ENCODE measurements at regions not wholly inside any gene's neighbourhood (a gene's known extent, or its start where the extent isn't known, plus 50 kb on each side); places are given as distances from the start of the nearest gene placed in this dataset.
A peak's percentile ranks its signal among the peaks of the same experiment; 100 is the strongest.

- peak; percentile 36 for DNase-seq
- H3K4me1 ChIP-seq, result no peaks in the 10 kb centered on the region
Observed at GRCh38 chr2:129744649-129745048, 234.8 kb upstream of the RAB6C start.

GRCh38 chr2:129747500-129748125, 231.9 kb upstream of the RAB6C start:
- no peaks in the 10 kb centered on the region for H3K4me1 ChIP-seq
- no peak overlapping the region for H3K4me3 ChIP-seq
- no peak for TF ChIP-seq CTCF (IDR thresholded peaks at IDR 0.05; ENCODE audit: borderline replicate concordance)
- intact Hi-C loops (cut with micrococcal nuclease), result no loop called here
- no peaks in the 10 kb centered on the region for H3K36me3 ChIP-seq
- H3K27ac ChIP-seq (replicated peaks), result no peak overlapping the region
- peaks cover 11% of the 10 kb centered on the region for H3K9me3 ChIP-seq (replicated peaks)
- H3K27me3 ChIP-seq (ENCODE audit: low read depth), result peaks cover 6% of the 10 kb centered on the region
- no peak for DNase-seq

More at GRCh38 chr2:129744649-129745048, 234.8 kb upstream of the RAB6C start:
- H3K27me3 ChIP-seq (ENCODE audit: low read depth), result peaks cover 6% of the 10 kb centered on the region
- H3K27ac ChIP-seq (replicated peaks), result no peak overlapping the region
- intact Hi-C loops (cut with micrococcal nuclease), result no loop called here
- no peaks in the 10 kb centered on the region for H3K36me3 ChIP-seq
- no peaks in the 10 kb centered on the region for H3K9me3 ChIP-seq (replicated peaks)
- H3K4me3 ChIP-seq, result no peak overlapping the region
- TF ChIP-seq CTCF (IDR thresholded peaks at IDR 0.05; ENCODE audit: borderline replicate concordance), result no peak

- Histone ChIP-seq H3K27ac (replicated peaks) (no peak overlapping the region), H3K9me3 (replicated peaks) (peaks cover 11% of the 10 kb centered on the region), H3K4me1 (no peaks in the 10 kb centered on the region), H3K36me3 (no peaks in the 10 kb centered on the region), H3K27me3 (ENCODE audit: low read depth) (peaks cover 12% of the 10 kb centered on the region), H3K4me3 (no peak overlapping the region)
- no peak for DNase-seq
- intact Hi-C loops (cut with micrococcal nuclease), result no loop called here
- no peak for TF ChIP-seq CTCF (IDR thresholded peaks at IDR 0.05; ENCODE audit: borderline replicate concordance)
Observed at GRCh38 chr2:129748250-129748649, 231.2 kb upstream of the RAB6C start.

GRCh38 chr2:129748653-129749052, 230.8 kb upstream of the RAB6C start:
- Histone ChIP-seq H3K27ac (replicated peaks) (no peak overlapping the region), H3K27me3 (ENCODE audit: low read depth) (peaks cover 16% of the 10 kb centered on the region), H3K4me3 (no peak overlapping the region), H3K9me3 (replicated peaks) (peaks cover 11% of the 10 kb centered on the region), H3K4me1 (no peaks in the 10 kb centered on the region), H3K36me3 (no peaks in the 10 kb centered on the region)
- DNase-seq, result no peak
- TF ChIP-seq CTCF (IDR thresholded peaks at IDR 0.05; ENCODE audit: borderline replicate concordance), result no peak
- intact Hi-C loops (cut with micrococcal nuclease), result no loop called here

- no peak overlapping the region for H3K27ac ChIP-seq (replicated peaks)
- H3K36me3 ChIP-seq, result no peaks in the 10 kb centered on the region
- H3K9me3 ChIP-seq (replicated peaks), result peaks cover 11% of the 10 kb centered on the region
- no peak overlapping the region for H3K4me3 ChIP-seq
- no peak for DNase-seq
- H3K27me3 ChIP-seq (ENCODE audit: low read depth), result peaks cover 36% of the 10 kb centered on the region
- intact Hi-C loops (cut with micrococcal nuclease), result no loop called here
- H3K4me1 ChIP-seq, result no peaks in the 10 kb centered on the region
- TF ChIP-seq CTCF (IDR thresholded peaks at IDR 0.05; ENCODE audit: borderline replicate concordance), result no peak
Observed at GRCh38 chr2:129751409-129751808, 228.1 kb upstream of the RAB6C start.

All from left ventricle myocardium inferior (tissue), 1 donor.